Suprapubic skin (tissue), 2 donors: ENCODE measurements at regions not wholly inside any gene's neighbourhood (a gene's known extent, or its start where the extent isn't known, plus 50 kb on each side); places are given as distances from the start of the nearest gene placed in this dataset.

Source experiments
- EP300 ChIP-seq: sonication (generic); formaldehyde crosslinking; IDR thresholded peaks from one replicate; pipeline ENCODE4 v1.6.1; 2017; ENCODE audit warnings: antibody characterized with exemption
- POLR2A ChIP-seq, 2 donors: fragments of 450-650 bp; IDR thresholded peaks; one replicate each; pipeline ENCODE4 v1.6.1; 2017; ENCODE audit warnings: antibody characterized with exemption in 2 of 2, mild to moderate bottlenecking in 2 of 2, moderate library complexity in 2 of 2

DNA sequence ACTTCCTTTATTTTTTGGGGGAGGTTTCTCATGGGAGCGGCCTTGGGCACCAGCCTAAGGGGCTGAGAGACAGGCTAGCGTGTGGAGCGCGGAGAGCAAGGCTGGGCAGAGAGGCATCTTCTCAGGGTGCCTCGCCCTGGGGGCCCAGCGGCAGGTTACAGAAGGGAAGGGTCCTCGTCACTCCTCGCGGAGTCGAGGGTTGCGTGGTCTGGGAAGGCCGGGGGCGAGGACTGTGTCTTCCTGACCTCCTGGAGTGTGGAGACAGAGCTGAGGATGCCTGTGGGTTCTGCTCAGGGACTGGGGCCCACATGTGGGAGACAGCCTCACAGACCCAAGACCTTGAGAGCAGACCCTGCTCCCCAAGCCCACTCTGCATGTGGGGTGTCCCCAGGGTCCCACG lies 79.6 kb upstream of the LRPAP1 start:
- TF ChIP-seq POLR2A (IDR thresholded peaks at IDR 0.05) (no peak), EP300 (no peak)
